ENCODE measurements at regions not wholly inside any gene's neighbourhood (a gene's known extent, or its start where the extent isn't known, plus 50 kb on each side); places are given as distances from the start of the nearest gene placed in this dataset.

DNA sequence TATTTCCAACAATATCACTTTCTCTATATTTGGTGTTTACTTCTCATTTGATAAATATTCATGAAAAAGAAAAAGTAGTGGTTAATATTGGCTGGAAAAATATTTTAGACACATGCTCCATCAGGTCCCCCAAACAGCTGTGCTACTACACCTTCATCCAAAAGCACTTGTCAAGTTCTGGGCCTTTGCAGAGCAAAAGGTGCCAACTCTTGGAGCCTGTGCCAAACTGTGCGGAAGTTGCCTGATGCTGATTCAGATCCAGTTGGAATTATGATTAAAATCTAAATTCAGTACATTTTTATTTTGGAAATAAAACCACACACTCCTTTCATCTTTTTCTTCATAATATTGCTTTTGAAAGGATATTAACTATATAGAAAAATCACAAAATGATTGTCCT is 1497.4 kb upstream of the CADM2 start:
- DNase-seq (ENCODE audit: low read depth, low spot score), result no peak
- no peaks in the 10 kb centered on the region for H3K4me1 ChIP-seq (ENCODE audit: insufficient read depth, insufficient read length)
- H3K36me3 ChIP-seq (ENCODE audit: insufficient read depth, insufficient read length, low read length), result no peaks in the 10 kb centered on the region
- no peak overlapping the region for H3K9ac ChIP-seq (ENCODE audit: insufficient read length, low read depth)
- no peak overlapping the region for H3K4me3 ChIP-seq (ENCODE audit: insufficient read length, low read depth)
- peaks cover 7% of the 10 kb centered on the region; the same call in 1 of the 2 replicates for H3K9me3 ChIP-seq (ENCODE audit: insufficient read depth, low read length)
- no peaks in the 10 kb centered on the region for H3K27me3 ChIP-seq (ENCODE audit: insufficient read depth, insufficient read length)
- TF ChIP-seq ZNF274 (IDR thresholded peaks at IDR 0.05; ENCODE audit: low read depth, low read length) (no peak), SUZ12 (IDR thresholded peaks at IDR 0.05; ENCODE audit: extremely low read depth, insufficient read depth, insufficient read length) (no peak), YY1 (IDR thresholded peaks at IDR 0.05; ENCODE audit: insufficient read depth, insufficient read length) (no peak)

DNA sequence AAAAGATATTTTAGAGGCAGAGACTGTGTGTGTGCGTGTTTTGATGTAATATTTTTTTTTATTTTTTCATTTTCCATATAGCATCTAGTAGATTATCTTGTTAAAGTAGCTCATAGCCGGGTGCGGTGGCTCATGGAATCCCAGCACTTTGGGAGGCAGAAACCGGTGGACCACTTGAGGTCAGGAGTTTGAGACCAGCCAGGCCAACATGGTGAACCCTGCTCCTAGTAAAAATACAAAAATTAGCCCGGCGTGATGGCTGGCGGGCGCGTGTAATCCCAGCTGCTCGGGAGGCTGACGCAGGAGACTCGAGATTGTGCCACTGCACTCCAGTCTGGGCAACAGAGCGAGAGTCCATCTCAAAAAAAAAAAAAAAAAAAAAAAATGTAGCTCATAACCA is 1481.2 kb upstream of the CADM2 start:
- H3K9ac ChIP-seq (ENCODE audit: insufficient read length, low read depth), result no peak overlapping the region
- no peaks in the 10 kb centered on the region for H3K27me3 ChIP-seq (ENCODE audit: insufficient read depth, insufficient read length)
- H3K4me1 ChIP-seq (ENCODE audit: insufficient read depth, insufficient read length), result no peaks in the 10 kb centered on the region
- H3K36me3 ChIP-seq (ENCODE audit: insufficient read depth, insufficient read length, low read length), result no peaks in the 10 kb centered on the region
- TF ChIP-seq ZNF274 (IDR thresholded peaks at IDR 0.05; ENCODE audit: low read depth, low read length) (no peak), SUZ12 (IDR thresholded peaks at IDR 0.05; ENCODE audit: extremely low read depth, insufficient read depth, insufficient read length) (no peak), YY1 (IDR thresholded peaks at IDR 0.05; ENCODE audit: insufficient read depth, insufficient read length) (no peak)
- H3K4me3 ChIP-seq (ENCODE audit: insufficient read length, low read depth), result no peak overlapping the region
- DNase-seq (ENCODE audit: low read depth, low spot score), result no peak
- no peaks in the 10 kb centered on the region for H3K9me3 ChIP-seq (ENCODE audit: insufficient read depth, low read length)

DNA sequence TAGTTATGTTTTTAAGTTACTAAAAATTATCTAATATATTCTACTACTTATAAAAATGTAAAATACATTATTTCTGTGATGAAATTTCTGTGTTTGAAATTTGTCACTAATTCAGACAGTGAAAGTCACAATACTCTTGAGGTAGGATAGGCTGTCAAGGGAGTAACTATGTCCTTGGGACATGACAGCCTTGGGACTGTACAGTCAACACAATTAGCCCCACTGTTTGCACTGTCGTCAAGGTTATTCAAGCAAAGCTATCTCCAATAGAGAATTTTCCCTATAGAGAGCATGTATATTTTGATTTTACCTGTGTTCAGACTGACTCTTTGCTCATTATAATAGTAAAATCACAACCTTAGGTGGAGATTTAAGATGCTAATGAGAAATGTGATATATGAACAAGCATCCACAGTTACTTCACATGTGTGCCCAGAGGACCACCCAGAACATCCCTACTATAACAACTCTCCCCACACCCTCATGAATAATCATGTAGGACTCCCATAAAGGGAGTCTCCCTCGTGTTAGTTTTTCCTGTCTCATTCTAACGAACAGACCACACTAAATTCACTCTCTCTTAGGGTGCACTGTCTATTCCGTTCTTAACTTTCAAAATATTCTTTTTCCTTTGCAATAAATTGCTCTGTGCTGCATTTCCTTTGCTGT is 1476.3 kb upstream of the CADM2 start:
- no peak overlapping the region for H3K4me3 ChIP-seq (ENCODE audit: insufficient read length, low read depth)
- no peak overlapping the region for H3K9ac ChIP-seq (ENCODE audit: insufficient read length, low read depth)
- DNase-seq (ENCODE audit: low read depth, low spot score), result no peak
- H3K27me3 ChIP-seq (ENCODE audit: insufficient read depth, insufficient read length), result no peaks in the 10 kb centered on the region
- no peaks in the 10 kb centered on the region for H3K4me1 ChIP-seq (ENCODE audit: insufficient read depth, insufficient read length)
- H3K36me3 ChIP-seq (ENCODE audit: insufficient read depth, insufficient read length, low read length), result no peaks in the 10 kb centered on the region
- TF ChIP-seq ZNF274 (IDR thresholded peaks at IDR 0.05; ENCODE audit: low read depth, low read length) (no peak), SUZ12 (IDR thresholded peaks at IDR 0.05; ENCODE audit: extremely low read depth, insufficient read depth, insufficient read length) (no peak), YY1 (IDR thresholded peaks at IDR 0.05; ENCODE audit: insufficient read depth, insufficient read length) (no peak)
- H3K9me3 ChIP-seq (ENCODE audit: insufficient read depth, low read length), result no peaks in the 10 kb centered on the region

- Histone ChIP-seq H3K9ac (ENCODE audit: insufficient read length, low read depth) (no peak overlapping the region), H3K4me1 (ENCODE audit: insufficient read depth, insufficient read length) (no peaks in the 10 kb centered on the region), H3K36me3 (ENCODE audit: insufficient read depth, insufficient read length, low read length) (no peaks in the 10 kb centered on the region), H3K4me3 (ENCODE audit: insufficient read length, low read depth) (no peak overlapping the region), H3K27me3 (ENCODE audit: insufficient read depth, insufficient read length) (no peaks in the 10 kb centered on the region), H3K9me3 (ENCODE audit: insufficient read depth, low read length) (no peaks in the 10 kb centered on the region)
- no peak for DNase-seq (ENCODE audit: low read depth, low spot score)
- no peak for TF ChIP-seq ZNF274 (IDR thresholded peaks at IDR 0.05; ENCODE audit: low read depth, low read length)
- no peak for TF ChIP-seq SUZ12 (IDR thresholded peaks at IDR 0.05; ENCODE audit: extremely low read depth, insufficient read depth, insufficient read length)
- no peak for TF ChIP-seq YY1 (IDR thresholded peaks at IDR 0.05; ENCODE audit: insufficient read depth, insufficient read length)
Observed at GRCh38 chr3:83496462-83496861, 1462.3 kb upstream of the CADM2 start.

DNA sequence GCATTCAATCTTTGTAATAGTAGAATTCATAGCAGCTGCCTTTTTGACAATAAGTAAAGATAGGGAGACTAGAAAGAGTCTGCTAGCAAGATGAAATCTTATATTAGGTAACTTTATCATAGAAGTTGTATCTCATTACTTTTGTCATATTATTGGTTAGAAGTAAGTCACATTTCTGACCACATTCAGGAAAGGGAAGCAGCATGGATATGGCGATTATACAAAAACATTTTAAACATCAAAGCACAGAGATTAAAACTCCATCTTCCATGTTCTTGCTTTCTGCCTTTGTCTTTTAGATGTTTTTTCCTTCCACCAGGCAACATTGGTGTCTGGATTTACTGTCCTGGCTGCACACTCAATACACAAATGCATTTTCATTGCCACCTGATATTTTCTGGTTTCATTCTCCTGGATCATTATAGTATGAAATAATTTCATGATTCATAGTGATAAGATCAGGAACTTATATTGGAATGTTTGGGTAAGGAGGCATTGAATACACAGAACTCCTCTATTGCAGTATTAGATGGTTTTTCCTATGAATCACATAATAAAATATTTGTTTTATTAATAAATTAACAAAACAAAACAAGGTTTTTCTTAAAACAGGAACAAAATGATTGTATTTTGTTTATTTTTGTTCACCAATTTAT is 1460.3 kb upstream of the CADM2 start:
- H3K4me3 ChIP-seq (ENCODE audit: insufficient read length, low read depth), result no peak overlapping the region
- no peaks in the 10 kb centered on the region for H3K4me1 ChIP-seq (ENCODE audit: insufficient read depth, insufficient read length)
- no peaks in the 10 kb centered on the region for H3K27me3 ChIP-seq (ENCODE audit: insufficient read depth, insufficient read length)

GRCh38 chr3:83500422-83500821 is 1458.4 kb upstream of the CADM2 start:
- TF ChIP-seq YY1 (IDR thresholded peaks at IDR 0.05; ENCODE audit: insufficient read depth, insufficient read length), result no peak
- TF ChIP-seq ZNF274 (IDR thresholded peaks at IDR 0.05; ENCODE audit: low read depth, low read length), result no peak
- no peak for TF ChIP-seq SUZ12 (IDR thresholded peaks at IDR 0.05; ENCODE audit: extremely low read depth, insufficient read depth, insufficient read length)
- Histone ChIP-seq H3K27me3 (ENCODE audit: insufficient read depth, insufficient read length) (no peaks in the 10 kb centered on the region), H3K4me1 (ENCODE audit: insufficient read depth, insufficient read length) (no peaks in the 10 kb centered on the region), H3K9ac (ENCODE audit: insufficient read length, low read depth) (no peak overlapping the region), H3K4me3 (ENCODE audit: insufficient read length, low read depth) (no peak overlapping the region), H3K36me3 (ENCODE audit: insufficient read depth, insufficient read length, low read length) (no peaks in the 10 kb centered on the region), H3K9me3 (ENCODE audit: insufficient read depth, low read length) (no peaks in the 10 kb centered on the region)
- DNase-seq (ENCODE audit: low read depth, low spot score), result no peak

More for the DNA sequence above, 1460.3 kb upstream of the CADM2 start:
- TF ChIP-seq SUZ12 (IDR thresholded peaks at IDR 0.05; ENCODE audit: extremely low read depth, insufficient read depth, insufficient read length) (no peak), YY1 (IDR thresholded peaks at IDR 0.05; ENCODE audit: insufficient read depth, insufficient read length) (no peak), ZNF274 (IDR thresholded peaks at IDR 0.05; ENCODE audit: low read depth, low read length) (no peak)
- Histone ChIP-seq H3K36me3 (ENCODE audit: insufficient read depth, insufficient read length, low read length) (no peaks in the 10 kb centered on the region), H3K9me3 (ENCODE audit: insufficient read depth, low read length) (no peaks in the 10 kb centered on the region), H3K9ac (ENCODE audit: insufficient read length, low read depth) (no peak overlapping the region)
- DNase-seq (ENCODE audit: low read depth, low spot score), result no peak

DNA sequence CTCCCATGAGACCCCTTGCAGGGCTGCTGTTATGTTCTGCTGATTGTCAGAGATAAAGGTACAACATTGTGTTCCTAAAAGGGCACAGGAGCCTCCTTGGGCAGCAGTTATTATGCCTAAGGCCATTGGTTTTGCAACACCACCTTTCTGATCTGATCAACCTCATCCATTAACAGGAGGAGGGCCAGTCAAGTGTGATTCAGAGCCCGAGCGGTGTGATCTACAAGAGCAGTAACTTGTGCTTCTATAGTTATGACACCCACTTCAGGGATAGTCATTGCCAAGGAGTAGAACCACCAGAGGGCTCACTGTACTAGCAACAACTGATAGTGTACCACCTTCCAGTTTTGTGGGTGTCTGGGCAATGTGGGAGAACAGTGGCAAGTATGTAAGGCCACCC is 1457.9 kb upstream of the CADM2 start:
- H3K27me3 ChIP-seq (ENCODE audit: insufficient read depth, insufficient read length), result no peaks in the 10 kb centered on the region
- no peak for DNase-seq (ENCODE audit: low read depth, low spot score)
- no peaks in the 10 kb centered on the region for H3K36me3 ChIP-seq (ENCODE audit: insufficient read depth, insufficient read length, low read length)
- no peaks in the 10 kb centered on the region for H3K9me3 ChIP-seq (ENCODE audit: insufficient read depth, low read length)
- TF ChIP-seq YY1 (IDR thresholded peaks at IDR 0.05; ENCODE audit: insufficient read depth, insufficient read length) (no peak), SUZ12 (IDR thresholded peaks at IDR 0.05; ENCODE audit: extremely low read depth, insufficient read depth, insufficient read length) (no peak), ZNF274 (IDR thresholded peaks at IDR 0.05; ENCODE audit: low read depth, low read length) (no peak)
- H3K9ac ChIP-seq (ENCODE audit: insufficient read length, low read depth), result no peak overlapping the region
- no peak overlapping the region for H3K4me3 ChIP-seq (ENCODE audit: insufficient read length, low read depth)
- no peaks in the 10 kb centered on the region for H3K4me1 ChIP-seq (ENCODE audit: insufficient read depth, insufficient read length)
